PFSK-1 (cell line): ENCODE measurements at regions not wholly inside any gene's neighbourhood (a gene's known extent, or its start where the extent isn't known, plus 50 kb on each side); places are given as distances from the start of the nearest gene placed in this dataset.

Source experiments
- FOXP2 ChIP-seq: optimal IDR thresholded peaks from 2 replicates; pipeline ENCODE3; 2011; ENCODE audit warnings: borderline replicate concordance, control low read depth, inconsistent platforms; ENCODE audit not compliant: insufficient read depth; ENCODE audit errors: extremely low read length, extremely low read depth
- POLR2AphosphoS5 ChIP-seq: IDR thresholded peaks from 2 replicates; pipeline ENCODE4 v1.6.1; 2012; ENCODE audit warnings: low read depth, mild to moderate bottlenecking, control low read depth, low read length, moderate library complexity
- REST ChIP-seq, 2 experiments: IDR thresholded peaks; 2 replicates each; pipeline versions ENCODE4 v1.6.1 to v1.8.0; 2011 to 2012; ENCODE audit warnings: low read depth in 2 of 2, low read length in 2 of 2, control low read depth in 1 of 2, inconsistent platforms in 1 of 2, mild to moderate bottlenecking in 1 of 2, moderate library complexity in 1 of 2; ENCODE audit not compliant: insufficient read depth in 1 of 2
- SIN3A ChIP-seq: IDR thresholded peaks from 2 replicates; pipeline ENCODE4 v1.6.1; 2012; ENCODE audit warnings: mild to moderate bottlenecking, low read length, moderate library complexity, borderline replicate concordance; ENCODE audit not compliant: insufficient read depth
- TAF1 ChIP-seq: IDR thresholded peaks from 2 replicates; pipeline ENCODE4 v1.6.1; 2012; ENCODE audit warnings: low read length, control low read depth, borderline replicate concordance; ENCODE audit not compliant: insufficient read depth

DNA sequence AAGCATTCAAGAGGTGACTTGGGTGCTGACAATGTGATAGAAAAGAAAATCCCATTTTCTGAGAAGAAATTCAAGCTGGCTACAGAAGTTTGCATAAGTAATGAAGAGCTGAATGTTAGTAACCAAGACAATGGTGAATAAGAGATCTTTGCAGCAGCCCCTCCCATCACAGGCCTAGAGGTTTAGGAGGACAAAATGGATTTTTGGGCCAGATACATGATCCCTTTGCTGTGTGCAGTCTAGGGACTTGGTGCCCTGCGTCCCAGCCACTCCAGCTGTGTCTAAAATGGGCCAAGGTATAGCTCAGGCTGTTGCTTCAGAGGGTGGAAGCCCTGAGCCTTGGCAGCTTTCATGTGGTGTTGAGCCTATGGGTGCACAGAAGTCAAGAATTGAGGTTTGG lies 107.0 kb upstream of the EPHA5 start:
- TF ChIP-seq SIN3A = no peak
- no peak for TF ChIP-seq REST (IDR thresholded peaks at IDR 0.05; ENCODE audit: insufficient read depth in 1 of 2, low read depth in 2 of 2, low read length in 2 of 2)
- no peak for TF ChIP-seq FOXP2
- TF ChIP-seq POLR2AphosphoS5 = no peak
- no peak for TF ChIP-seq TAF1
